ENCODE measurements at regions not wholly inside any gene's neighbourhood (a gene's known extent, or its start where the extent isn't known, plus 50 kb on each side); places are given as distances from the start of the nearest gene placed in this dataset.

DNA sequence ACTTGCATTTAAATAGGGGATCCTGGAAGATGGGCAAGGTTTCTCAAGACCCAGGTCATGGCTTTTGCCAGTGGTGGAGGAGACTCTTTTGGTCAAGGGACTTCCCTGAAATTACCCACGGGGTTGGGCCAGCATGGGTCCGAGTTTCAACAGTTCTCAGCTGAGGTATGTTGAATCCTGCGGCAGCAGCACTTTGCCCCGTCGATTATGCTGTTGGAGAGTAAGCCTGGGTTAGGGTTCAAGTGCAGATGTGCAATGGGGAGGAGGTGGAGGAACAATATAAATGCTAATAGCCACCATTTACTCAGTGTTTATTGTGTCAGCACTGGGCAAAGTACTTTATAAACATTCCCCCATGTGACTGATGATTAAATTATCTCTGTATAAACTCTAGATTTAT lies 96.0 kb upstream of the GATA6 start:
- TF ChIP-seq, protein P1, sequence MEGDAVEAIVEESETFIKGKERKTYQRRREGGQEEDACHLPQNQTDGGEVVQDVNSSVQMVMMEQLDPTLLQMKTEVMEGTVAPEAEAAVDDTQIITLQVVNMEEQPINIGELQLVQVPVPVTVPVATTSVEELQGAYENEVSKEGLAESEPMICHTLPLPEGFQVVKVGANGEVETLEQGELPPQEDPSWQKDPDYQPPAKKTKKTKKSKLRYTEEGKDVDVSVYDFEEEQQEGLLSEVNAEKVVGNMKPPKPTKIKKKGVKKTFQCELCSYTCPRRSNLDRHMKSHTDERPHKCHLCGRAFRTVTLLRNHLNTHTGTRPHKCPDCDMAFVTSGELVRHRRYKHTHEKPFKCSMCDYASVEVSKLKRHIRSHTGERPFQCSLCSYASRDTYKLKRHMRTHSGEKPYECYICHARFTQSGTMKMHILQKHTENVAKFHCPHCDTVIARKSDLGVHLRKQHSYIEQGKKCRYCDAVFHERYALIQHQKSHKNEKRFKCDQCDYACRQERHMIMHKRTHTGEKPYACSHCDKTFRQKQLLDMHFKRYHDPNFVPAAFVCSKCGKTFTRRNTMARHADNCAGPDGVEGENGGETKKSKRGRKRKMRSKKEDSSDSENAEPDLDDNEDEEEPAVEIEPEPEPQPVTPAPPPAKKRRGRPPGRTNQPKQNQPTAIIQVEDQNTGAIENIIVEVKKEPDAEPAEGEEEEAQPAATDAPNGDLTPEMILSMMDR (IDR thresholded peaks at IDR 0.05; ENCODE audit: borderline replicate concordance, extremely low read depth, low read length, poor library complexity, severe bottlenecking), result no peak
- no peak for TF ChIP-seq EZH2 (IDR thresholded peaks at IDR 0.05; ENCODE audit: borderline replicate concordance, low read depth, low read length, severe bottlenecking)
